ENCODE measurements at regions not wholly inside any gene's neighbourhood (a gene's known extent, or its start where the extent isn't known, plus 50 kb on each side); places are given as distances from the start of the nearest gene placed in this dataset.

- TF ChIP-seq CTCF (IDR thresholded peaks at IDR 0.05) = no peak
- no peak for DNase-seq (ENCODE audit: low spot score)
- no peak overlapping the region for H3K27ac ChIP-seq
- no peak overlapping the region for H3K4me3 ChIP-seq
These were observed 91.6 kb downstream of the EDN3 start for GRCh38 chr20:59391975-59392374.

GRCh38 chr20:59392736-59393135 lies 92.3 kb downstream of the EDN3 start:
- DNase-seq (ENCODE audit: low spot score) = no peak
- Histone ChIP-seq H3K27ac (no peak overlapping the region), H3K4me3 (no peak overlapping the region)
- no peak for TF ChIP-seq CTCF (IDR thresholded peaks at IDR 0.05)

- Histone ChIP-seq H3K27ac (no peak overlapping the region), H3K4me3 (no peak overlapping the region)
- no peak for DNase-seq (ENCODE audit: low spot score)
- no peak for TF ChIP-seq CTCF (IDR thresholded peaks at IDR 0.05)
These were observed 92.7 kb downstream of the EDN3 start for GRCh38 chr20:59393142-59393541.

GRCh38 chr20:59395729-59396128 lies 95.3 kb downstream of the EDN3 start:
- TF ChIP-seq CTCF (IDR thresholded peaks at IDR 0.05) = no peak
- Histone ChIP-seq H3K27ac (no peak overlapping the region), H3K4me3 (no peak overlapping the region)
- no peak for DNase-seq (ENCODE audit: low spot score)

GRCh38 chr20:59398537-59399205 lies 98.3 kb downstream of the EDN3 start:
- Histone ChIP-seq H3K27ac (no peak overlapping the region), H3K4me3 (no peak overlapping the region)
- DNase-seq (ENCODE audit: low spot score) = no peak
- no peak for TF ChIP-seq CTCF (IDR thresholded peaks at IDR 0.05)

GRCh38 chr20:59399426-59400099 lies 99.2 kb downstream of the EDN3 start:
- no peak overlapping the region for H3K4me3 ChIP-seq
- H3K27ac ChIP-seq = no peak overlapping the region
- TF ChIP-seq CTCF (IDR thresholded peaks at IDR 0.05) = no peak
- DNase-seq (ENCODE audit: low spot score) = no peak

GRCh38 chr20:59400708-59401107 lies 100.3 kb downstream of the EDN3 start:
- H3K27ac ChIP-seq = no peak overlapping the region
- DNase-seq (ENCODE audit: low spot score) = no peak

More at GRCh38 chr20:59400708-59401107, 100.3 kb downstream of the EDN3 start:
- H3K4me3 ChIP-seq = no peak overlapping the region
- TF ChIP-seq CTCF (IDR thresholded peaks at IDR 0.05) = no peak

Data from coronary artery (tissue), 2 donors.